ENCODE measurements at regions not wholly inside any gene's neighbourhood (a gene's known extent, or its start where the extent isn't known, plus 50 kb on each side); places are given as distances from the start of the nearest gene placed in this dataset.

DNA sequence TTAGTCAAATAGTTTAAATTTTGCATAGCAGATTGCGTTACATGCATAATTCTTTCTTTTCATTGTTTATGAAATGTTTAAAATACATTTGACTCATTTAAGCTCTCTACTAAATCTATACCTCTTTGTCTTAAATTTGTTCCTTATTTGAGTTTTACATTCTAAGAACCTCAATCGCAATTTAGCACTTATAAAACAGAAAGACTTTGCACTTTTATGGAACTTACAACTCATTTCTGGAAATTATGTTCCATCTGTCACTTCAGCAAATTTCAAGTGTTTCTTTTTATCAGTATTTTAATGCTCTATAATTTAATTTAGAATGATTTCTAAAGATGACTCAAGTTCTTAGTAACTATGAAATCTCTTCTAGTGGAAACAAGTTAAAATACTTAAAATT, 1505.8 kb upstream of the SPRY2 start:
- H3K9ac ChIP-seq, result no peak overlapping the region
- no peak overlapping the region for H3K4me2 ChIP-seq (ENCODE audit: low read length)
- no peaks in the 10 kb centered on the region for H3K27me3 ChIP-seq (ENCODE audit: control insufficient read depth, insufficient read depth, low read length)
- H3K27ac ChIP-seq, result no peak overlapping the region
- TF ChIP-seq, protein P1, sequence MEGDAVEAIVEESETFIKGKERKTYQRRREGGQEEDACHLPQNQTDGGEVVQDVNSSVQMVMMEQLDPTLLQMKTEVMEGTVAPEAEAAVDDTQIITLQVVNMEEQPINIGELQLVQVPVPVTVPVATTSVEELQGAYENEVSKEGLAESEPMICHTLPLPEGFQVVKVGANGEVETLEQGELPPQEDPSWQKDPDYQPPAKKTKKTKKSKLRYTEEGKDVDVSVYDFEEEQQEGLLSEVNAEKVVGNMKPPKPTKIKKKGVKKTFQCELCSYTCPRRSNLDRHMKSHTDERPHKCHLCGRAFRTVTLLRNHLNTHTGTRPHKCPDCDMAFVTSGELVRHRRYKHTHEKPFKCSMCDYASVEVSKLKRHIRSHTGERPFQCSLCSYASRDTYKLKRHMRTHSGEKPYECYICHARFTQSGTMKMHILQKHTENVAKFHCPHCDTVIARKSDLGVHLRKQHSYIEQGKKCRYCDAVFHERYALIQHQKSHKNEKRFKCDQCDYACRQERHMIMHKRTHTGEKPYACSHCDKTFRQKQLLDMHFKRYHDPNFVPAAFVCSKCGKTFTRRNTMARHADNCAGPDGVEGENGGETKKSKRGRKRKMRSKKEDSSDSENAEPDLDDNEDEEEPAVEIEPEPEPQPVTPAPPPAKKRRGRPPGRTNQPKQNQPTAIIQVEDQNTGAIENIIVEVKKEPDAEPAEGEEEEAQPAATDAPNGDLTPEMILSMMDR (IDR thresholded peaks at IDR 0.05), result no peak
- H3K4me1 ChIP-seq, result no peaks in the 10 kb centered on the region
- H2AFZ ChIP-seq, result no peak overlapping the region
- no peaks in the 10 kb centered on the region for H3K79me2 ChIP-seq
- H3K36me3 ChIP-seq (ENCODE audit: control insufficient read depth, insufficient read depth, low read length), result no peaks in the 10 kb centered on the region
- H3K9me3 ChIP-seq (ENCODE audit: control insufficient read depth, low read length), result no peaks in the 10 kb centered on the region
- no peak overlapping the region for H3K4me3 ChIP-seq (ENCODE audit: low read depth, low read length)

GRCh38 chr13:81821259-81821658, 1480.3 kb upstream of the SPRY2 start:
- Histone ChIP-seq H3K9ac (no peak overlapping the region), H3K27ac (no peak overlapping the region), H3K4me2 (ENCODE audit: low read length) (no peak overlapping the region), H3K9me3 (ENCODE audit: control insufficient read depth, low read length) (no peaks in the 10 kb centered on the region), H2AFZ (no peak overlapping the region), H3K4me1 (no peaks in the 10 kb centered on the region), H3K79me2 (no peaks in the 10 kb centered on the region), H3K4me3 (ENCODE audit: low read depth, low read length) (no peak overlapping the region), H3K36me3 (ENCODE audit: control insufficient read depth, insufficient read depth, low read length) (no peaks in the 10 kb centered on the region), H3K27me3 (ENCODE audit: control insufficient read depth, insufficient read depth, low read length) (no peaks in the 10 kb centered on the region)
- TF ChIP-seq, protein P1 (IDR thresholded peaks at IDR 0.05), result no peak

GRCh38 chr13:81800433-81800832, 1459.5 kb upstream of the SPRY2 start:
- no peak overlapping the region for H3K4me3 ChIP-seq (ENCODE audit: low read depth, low read length)
- no peaks in the 10 kb centered on the region for H3K4me1 ChIP-seq
- H3K27me3 ChIP-seq (ENCODE audit: control insufficient read depth, insufficient read depth, low read length), result no peaks in the 10 kb centered on the region
- H2AFZ ChIP-seq, result no peak overlapping the region
- H3K36me3 ChIP-seq (ENCODE audit: control insufficient read depth, insufficient read depth, low read length), result no peaks in the 10 kb centered on the region
- H3K9me3 ChIP-seq (ENCODE audit: control insufficient read depth, low read length), result no peaks in the 10 kb centered on the region
- no peaks in the 10 kb centered on the region for H3K79me2 ChIP-seq
- H3K4me2 ChIP-seq (ENCODE audit: low read length), result no peak overlapping the region
- no peak overlapping the region for H3K9ac ChIP-seq
- no peak overlapping the region for H3K27ac ChIP-seq
- TF ChIP-seq, protein P1 (IDR thresholded peaks at IDR 0.05), result no peak

DNA sequence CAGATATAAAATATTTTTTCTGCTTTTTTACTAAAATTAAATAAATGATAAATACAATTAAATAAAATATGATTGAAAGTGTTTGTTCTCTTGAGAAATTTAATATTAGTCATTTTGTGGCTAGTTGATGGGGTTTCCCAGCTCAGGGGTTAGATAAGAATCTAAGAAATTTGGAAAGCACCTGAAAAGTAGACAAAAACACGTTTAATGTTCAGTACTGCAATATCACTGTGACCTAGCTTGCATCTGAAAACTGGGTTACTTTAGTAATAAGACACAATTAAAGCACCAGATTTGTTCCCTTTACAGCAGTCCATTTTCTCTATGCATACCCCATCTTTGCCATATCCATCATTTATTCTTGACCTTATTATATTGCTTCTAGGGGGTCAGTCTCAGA, 1454.8 kb upstream of the SPRY2 start:
- Histone ChIP-seq H3K9ac (no peak overlapping the region), H3K4me3 (ENCODE audit: low read depth, low read length) (no peak overlapping the region), H3K27me3 (ENCODE audit: control insufficient read depth, insufficient read depth, low read length) (no peaks in the 10 kb centered on the region), H3K36me3 (ENCODE audit: control insufficient read depth, insufficient read depth, low read length) (no peaks in the 10 kb centered on the region), H3K4me2 (ENCODE audit: low read length) (no peak overlapping the region), H3K9me3 (ENCODE audit: control insufficient read depth, low read length) (no peaks in the 10 kb centered on the region), H2AFZ (no peak overlapping the region), H3K27ac (no peak overlapping the region), H3K79me2 (no peaks in the 10 kb centered on the region), H3K4me1 (no peaks in the 10 kb centered on the region)
- TF ChIP-seq, protein P1 (IDR thresholded peaks at IDR 0.05), result no peak

GRCh38 chr13:81791641-81792040, 1450.7 kb upstream of the SPRY2 start:
- Histone ChIP-seq H3K9ac (no peak overlapping the region), H3K4me3 (ENCODE audit: low read depth, low read length) (no peak overlapping the region), H3K79me2 (no peaks in the 10 kb centered on the region), H2AFZ (no peak overlapping the region), H3K36me3 (ENCODE audit: control insufficient read depth, insufficient read depth, low read length) (no peaks in the 10 kb centered on the region), H3K9me3 (ENCODE audit: control insufficient read depth, low read length) (no peaks in the 10 kb centered on the region), H3K27me3 (ENCODE audit: control insufficient read depth, insufficient read depth, low read length) (no peaks in the 10 kb centered on the region), H3K4me1 (no peaks in the 10 kb centered on the region), H3K4me2 (ENCODE audit: low read length) (no peak overlapping the region), H3K27ac (no peak overlapping the region)
- TF ChIP-seq, protein P1 (IDR thresholded peaks at IDR 0.05), result no peak
